NCI-H1092 (cell line): ENCODE measurements at regions not wholly inside any gene's neighbourhood (a gene's known extent, or its start where the extent isn't known, plus 50 kb on each side); places are given as distances from the start of the nearest gene placed in this dataset.
A peak's percentile ranks its signal among the peaks of the same experiment; 100 is the strongest.

ENCODE experiments used
- DNase-seq: peaks from one replicate; lab custom pipeline; 2025; lab: John Stamatoyannopoulos, UW

GRCh38 chr13:44273991-44274770, 99.4 kb upstream of the SERP2 start:
- DNase-seq, result no peak

- DNase-seq, result no peak
Measured at GRCh38 chr13:44274771-44275205, 98.8 kb upstream of the SERP2 start.

GRCh38 chr13:44275381-44275780, 98.2 kb upstream of the SERP2 start:
- DNase-seq, result no peak

- no peak for DNase-seq
Measured at GRCh38 chr13:44276061-44276460, 97.6 kb upstream of the SERP2 start.

GRCh38 chr13:44277459-44277858, 96.2 kb upstream of the SERP2 start:
- DNase-seq, result no peak

GRCh38 chr13:44278166-44278565, 95.5 kb upstream of the SERP2 start:
- no peak for DNase-seq

- no peak for DNase-seq
Measured at GRCh38 chr13:44280456-44280855, 93.2 kb upstream of the SERP2 start.

- no peak for DNase-seq
Measured at GRCh38 chr13:44281252-44282000, 92.2 kb upstream of the SERP2 start.

GRCh38 chr13:44283600-44283999, 90.0 kb upstream of the SERP2 start:
- no peak for DNase-seq

GRCh38 chr13:44287958-44288357, 85.7 kb upstream of the SERP2 start:
- DNase-seq, result no peak

- DNase-seq, result no peak
Measured at GRCh38 chr13:44292545-44292944, 81.1 kb upstream of the SERP2 start.

- DNase-seq, result no peak
Measured at GRCh38 chr13:44293374-44293773, 80.2 kb upstream of the SERP2 start.

GRCh38 chr13:44293908-44294735, 79.5 kb upstream of the SERP2 start:
- DNase-seq, result no peak

GRCh38 chr13:44294876-44295275, 78.7 kb upstream of the SERP2 start:
- no peak for DNase-seq

GRCh38 chr13:44296856-44297255, 76.8 kb upstream of the SERP2 start:
- no peak for DNase-seq

GRCh38 chr13:44298314-44298713, 75.3 kb upstream of the SERP2 start:
- DNase-seq, result no peak

- DNase-seq, result no peak
Measured at GRCh38 chr13:44299152-44299943, 74.3 kb upstream of the SERP2 start.

GRCh38 chr13:44300895-44301638, 72.6 kb upstream of the SERP2 start:
- DNase-seq, result peak; percentile 40

- no peak for DNase-seq
Measured at GRCh38 chr13:44301639-44302015, 72.0 kb upstream of the SERP2 start.

- DNase-seq, result no peak
Measured at GRCh38 chr13:44302233-44302632, 71.4 kb upstream of the SERP2 start.

- DNase-seq, result no peak
Measured at GRCh38 chr13:44302940-44303575, 70.6 kb upstream of the SERP2 start.
